ENCODE measurements at regions not wholly inside any gene's neighbourhood (a gene's known extent, or its start where the extent isn't known, plus 50 kb on each side); places are given as distances from the start of the nearest gene placed in this dataset.

DNA sequence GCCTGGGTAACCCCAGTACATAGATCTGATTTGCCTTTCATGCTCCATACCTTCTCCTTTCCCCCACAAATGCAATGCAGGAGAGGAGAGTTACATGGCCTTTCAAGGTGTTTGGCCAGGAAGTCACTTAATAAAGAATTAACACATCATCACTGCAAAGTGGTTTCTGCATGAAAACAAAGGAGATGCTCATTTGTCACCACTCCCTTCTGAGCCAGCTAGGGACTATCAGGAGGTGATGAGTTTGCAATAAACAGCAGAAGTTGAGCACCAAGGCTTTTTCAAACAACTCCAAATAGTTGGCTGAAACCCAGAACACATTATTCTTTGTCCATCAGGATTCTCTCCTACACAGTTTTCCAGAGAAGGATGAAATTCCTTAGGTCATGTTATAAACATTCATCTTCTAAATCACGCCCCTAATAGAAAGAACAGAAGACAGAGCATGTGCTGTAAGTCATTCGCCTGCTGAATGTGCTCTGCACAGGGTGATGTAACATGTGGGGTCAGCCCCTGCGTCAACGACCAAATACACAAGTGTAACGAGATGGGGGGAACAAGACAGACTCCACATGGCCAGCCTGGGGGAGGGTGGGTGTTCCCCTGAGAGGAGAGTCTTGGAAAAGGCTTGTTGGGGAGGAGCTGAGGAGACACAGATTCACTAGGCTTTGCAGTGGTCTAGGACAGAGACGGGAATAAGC is 87.3 kb upstream of the RMDN2 start:
- no peak for DNase-seq (ENCODE audit: low spot score)

- DNase-seq (ENCODE audit: low spot score), result no peak
These were observed 86.4 kb upstream of the RMDN2 start for GRCh38 chr2:37838541-37839167.

DNA sequence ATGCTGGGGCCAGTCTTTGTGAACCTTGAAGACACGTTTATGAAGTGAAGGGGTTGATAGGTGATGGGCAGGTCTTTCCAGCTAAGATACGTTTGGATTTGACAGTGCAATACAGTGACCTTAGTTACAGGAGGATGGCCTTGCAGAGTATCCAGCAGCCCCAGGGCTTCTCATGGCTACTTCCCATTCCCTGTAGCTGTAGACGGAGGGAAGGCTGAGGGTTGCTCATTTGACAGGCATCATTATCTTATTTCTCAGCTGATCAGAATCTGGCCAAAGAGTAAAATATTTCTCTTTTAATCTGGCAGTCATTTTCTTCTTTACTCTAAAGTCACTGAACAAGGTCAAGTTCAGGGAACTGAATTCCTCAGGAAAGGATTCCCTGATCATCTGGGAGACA is 85.1 kb upstream of the RMDN2 start:
- DNase-seq (ENCODE audit: low spot score), result no peak

DNA sequence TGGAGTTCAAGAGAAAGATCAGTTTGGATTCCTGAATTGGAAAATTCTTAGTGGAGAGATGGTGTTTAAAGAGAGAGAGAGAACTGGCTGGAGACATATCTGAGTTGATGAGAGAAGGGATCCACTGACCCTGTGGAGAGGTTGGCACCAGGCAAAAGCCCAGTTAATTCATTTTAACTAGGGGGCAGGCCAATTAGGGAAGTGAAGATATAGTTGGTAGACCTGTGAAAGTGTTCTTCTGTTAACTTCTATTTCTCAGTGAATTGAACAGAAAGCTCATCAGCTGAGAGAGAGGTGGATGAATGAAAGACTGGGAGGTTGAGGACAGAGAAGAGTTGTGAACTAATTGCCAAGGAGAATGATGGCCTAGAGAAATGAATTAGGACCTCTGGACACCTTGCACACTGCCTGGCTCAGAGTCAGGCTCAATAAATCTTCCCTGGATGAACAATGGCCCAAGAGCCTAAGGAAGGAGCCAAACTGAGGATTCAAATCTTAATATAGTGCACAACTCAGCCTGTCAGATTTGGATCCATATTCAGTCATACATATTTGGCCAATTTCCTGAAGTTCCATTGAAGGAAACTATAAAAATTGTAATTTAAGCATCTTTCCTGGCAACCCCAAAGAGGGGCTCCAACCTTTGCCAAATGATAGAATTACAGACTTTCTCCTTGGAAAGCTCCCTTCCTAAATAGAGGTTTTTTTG is 82.2 kb upstream of the RMDN2 start:
- DNase-seq (ENCODE audit: low spot score), result no peak

DNA sequence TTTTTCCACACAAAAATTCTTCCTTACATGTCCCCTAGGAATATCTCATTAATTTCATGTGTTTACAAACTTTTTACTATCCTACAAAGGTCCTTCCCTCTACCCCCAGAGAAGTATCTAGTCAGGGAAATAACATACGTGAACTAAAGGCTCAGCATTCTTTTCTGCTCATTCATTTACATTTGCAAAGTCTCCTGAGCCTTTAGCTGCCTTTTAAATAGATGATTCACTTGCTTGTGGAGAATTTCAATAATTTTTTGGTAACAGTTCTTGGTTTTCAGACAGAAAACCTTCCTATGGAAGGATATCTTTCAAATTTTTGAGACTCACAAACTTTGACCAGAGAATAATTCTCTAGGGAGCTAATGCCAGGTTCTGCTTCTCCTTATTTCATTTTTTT is 81.5 kb upstream of the RMDN2 start:
- no peak for DNase-seq (ENCODE audit: low spot score)

DNA sequence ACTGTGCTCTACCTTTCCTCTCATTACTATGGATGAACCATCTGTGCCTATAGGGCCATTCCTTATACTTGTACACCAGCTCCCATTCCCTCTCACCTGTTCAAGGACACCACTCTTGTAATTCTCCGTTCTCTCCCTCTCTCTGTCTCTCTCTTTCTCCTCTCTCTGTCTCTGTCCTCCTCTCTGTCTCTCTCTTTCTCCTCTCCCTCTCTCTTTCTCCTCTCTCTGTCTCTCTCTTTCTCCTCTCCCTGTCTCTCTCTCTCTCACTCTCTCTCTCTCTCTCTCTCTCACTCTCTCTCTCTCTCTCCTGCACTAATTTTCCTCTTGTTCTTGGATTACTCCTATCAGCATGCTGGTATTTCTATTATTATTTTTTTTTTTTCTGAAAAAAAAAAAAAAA is 78.9 kb upstream of the RMDN2 start:
- DNase-seq (ENCODE audit: low spot score), result no peak

GRCh38 chr2:37847792-37848191 is 77.3 kb upstream of the RMDN2 start:
- no peak for DNase-seq (ENCODE audit: low spot score)

DNA sequence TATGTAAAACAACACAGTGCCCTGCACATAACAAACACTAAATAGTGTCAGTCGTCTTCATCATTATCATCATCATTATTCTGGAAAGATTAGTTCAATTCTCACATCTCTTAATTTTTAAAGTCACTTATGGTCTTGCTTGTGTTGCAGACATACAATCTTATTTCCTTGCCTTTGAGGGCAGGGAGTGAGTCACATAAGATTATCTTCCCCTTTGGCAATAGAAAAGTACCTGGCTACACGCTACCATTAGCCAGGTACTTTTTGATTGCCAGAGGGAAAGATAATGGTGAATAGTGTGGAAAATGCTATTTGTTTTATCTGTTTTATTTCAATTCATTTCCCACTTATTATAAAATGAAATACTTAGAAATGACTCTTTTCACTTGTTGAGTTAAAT is 76.6 kb upstream of the RMDN2 start:
- no peak for DNase-seq (ENCODE audit: low spot score)

DNA sequence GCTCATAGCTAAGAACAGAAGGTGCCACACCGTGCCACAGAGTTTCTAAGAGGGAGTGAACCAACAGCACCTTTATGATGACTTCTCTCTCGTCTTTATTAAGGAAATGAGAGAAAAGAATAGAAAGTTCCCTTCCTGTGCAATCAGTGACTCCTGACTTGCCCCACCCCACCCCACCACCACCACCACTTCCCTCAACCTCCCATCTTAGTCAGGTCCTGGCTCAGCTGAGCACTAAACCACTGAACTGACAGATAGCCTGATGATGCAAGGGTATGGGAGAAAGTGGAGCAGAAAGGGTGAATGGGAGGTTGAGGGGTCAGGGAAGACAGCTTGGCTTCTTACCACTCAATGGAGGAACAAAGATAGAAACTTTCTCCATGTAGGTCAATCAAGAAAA is 75.2 kb upstream of the RMDN2 start:
- DNase-seq (ENCODE audit: low spot score), result no peak

GRCh38 chr2:37851428-37851827 is 73.7 kb upstream of the RMDN2 start:
- no peak for DNase-seq (ENCODE audit: low spot score)

DNA sequence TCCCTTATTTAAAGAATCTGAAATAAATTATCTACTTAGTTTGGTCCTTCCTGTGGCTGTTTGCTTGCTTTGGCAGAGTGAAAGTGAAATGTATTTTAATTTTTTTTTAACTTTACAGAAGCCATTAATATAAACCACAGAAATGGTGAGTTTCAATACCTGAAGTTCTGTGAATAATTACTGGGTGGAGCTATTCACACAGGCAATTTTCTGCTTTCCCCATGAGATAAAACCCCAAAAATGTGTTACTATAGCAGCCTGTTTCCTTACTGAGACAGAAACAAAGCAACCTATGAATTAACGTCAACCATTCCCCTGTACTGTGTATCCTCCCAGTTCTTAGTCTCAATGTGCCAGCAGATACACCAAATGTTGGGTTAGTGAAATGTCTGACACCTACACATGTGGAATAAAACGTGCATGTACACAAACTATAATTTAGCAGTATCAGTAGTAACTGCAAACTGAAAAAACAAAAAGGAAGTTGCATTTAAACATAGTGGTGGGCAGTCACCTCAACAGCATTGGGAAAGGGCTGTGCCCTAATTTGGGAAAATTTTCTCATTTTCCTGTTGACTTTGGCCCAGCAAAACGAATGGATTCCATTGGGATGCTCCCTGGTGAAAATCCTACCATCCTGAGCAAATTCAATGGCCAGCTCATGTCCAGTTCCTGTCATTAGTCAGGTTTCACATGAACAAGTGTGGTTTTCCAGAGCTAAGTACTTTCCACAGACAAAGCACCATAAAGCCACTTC is 73.1 kb upstream of the RMDN2 start:
- DNase-seq (ENCODE audit: low spot score), result no peak

DNA sequence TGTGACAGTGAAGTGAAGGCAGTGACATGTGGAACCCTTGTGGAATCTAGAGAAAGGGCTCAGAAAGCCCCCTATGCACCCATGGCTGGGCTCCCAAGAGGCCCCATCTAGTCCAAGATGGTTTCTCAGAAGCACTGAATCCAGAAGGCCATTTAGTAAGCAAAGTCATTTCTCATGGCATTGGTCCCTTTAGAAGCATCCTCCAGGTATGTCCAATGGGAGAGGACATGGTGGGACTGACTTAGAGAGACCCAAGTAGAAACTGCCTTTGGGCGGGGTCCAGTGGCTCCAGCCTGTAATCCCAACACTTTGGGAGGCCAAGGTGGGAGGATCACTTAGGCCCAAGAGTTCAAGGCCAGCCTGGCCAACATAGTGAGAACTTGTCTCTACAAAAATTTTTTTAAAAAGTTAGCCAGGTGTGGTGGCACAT is 72.5 kb upstream of the RMDN2 start:
- DNase-seq (ENCODE audit: low spot score), result no peak

DNA sequence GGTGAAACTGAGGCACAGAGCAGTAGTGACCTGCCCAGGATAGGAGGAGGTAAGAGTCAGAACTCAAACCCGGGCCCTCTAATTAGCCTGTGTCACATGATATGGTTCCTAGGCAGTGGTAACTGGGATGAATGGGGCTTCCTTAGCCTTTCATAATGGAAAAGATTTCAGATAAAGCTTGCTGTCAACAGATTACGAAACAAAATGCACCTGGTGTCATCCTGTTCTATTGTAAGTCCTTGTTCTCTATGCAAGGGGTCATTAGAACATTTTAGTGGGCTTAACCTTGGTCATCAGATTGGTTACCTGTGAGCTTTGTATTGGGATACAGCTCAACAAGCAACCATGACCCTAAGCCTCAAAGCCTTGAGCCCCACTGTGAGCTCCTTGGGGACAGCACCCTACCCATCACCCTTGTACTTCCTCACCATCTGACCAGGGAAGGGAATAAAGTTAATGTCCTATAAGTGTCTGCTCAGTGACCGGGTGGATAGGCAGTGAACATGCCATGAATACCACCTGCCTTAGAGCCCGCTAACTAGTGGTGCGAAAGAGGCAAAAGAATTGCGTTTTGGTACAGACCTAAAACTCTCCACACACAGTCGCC is 70.3 kb upstream of the RMDN2 start:
- no peak for DNase-seq (ENCODE audit: low spot score)

- peak; percentile 30 for DNase-seq (ENCODE audit: low spot score)
These were observed 69.6 kb upstream of the RMDN2 start for GRCh38 chr2:37855283-37856041.

DNA sequence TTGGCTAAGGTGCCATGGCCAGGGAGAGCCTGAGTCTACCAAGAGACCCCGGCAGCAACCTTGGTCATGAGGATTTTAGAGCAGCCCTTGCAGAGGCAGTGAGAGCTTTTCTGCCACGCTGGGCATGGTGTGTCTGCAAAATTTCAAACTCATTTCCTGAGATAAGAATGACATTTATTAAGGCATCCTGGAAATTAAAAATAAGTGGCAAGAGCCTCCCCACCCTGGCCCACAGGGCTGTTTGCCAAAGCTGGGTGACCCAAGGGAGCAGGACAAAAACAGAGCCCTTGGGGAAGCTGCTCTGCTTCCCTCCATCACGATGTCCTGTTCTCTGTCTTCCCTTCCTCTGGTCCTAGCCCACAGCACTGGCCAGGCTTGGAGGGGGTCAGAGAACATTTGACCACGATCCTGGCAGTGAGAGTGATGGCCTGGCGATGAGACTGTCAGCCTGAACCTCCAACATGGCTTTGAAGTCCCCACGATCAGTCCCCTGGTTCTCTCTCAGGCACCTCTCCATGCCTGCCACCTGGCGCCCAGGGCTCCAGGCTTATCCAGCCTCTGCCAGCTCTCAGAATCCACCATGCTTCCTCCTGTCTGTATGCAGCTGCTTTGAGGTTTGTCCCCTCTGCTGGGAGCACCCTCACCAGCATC is 68.9 kb upstream of the RMDN2 start:
- DNase-seq (ENCODE audit: low spot score), result no peak

DNA sequence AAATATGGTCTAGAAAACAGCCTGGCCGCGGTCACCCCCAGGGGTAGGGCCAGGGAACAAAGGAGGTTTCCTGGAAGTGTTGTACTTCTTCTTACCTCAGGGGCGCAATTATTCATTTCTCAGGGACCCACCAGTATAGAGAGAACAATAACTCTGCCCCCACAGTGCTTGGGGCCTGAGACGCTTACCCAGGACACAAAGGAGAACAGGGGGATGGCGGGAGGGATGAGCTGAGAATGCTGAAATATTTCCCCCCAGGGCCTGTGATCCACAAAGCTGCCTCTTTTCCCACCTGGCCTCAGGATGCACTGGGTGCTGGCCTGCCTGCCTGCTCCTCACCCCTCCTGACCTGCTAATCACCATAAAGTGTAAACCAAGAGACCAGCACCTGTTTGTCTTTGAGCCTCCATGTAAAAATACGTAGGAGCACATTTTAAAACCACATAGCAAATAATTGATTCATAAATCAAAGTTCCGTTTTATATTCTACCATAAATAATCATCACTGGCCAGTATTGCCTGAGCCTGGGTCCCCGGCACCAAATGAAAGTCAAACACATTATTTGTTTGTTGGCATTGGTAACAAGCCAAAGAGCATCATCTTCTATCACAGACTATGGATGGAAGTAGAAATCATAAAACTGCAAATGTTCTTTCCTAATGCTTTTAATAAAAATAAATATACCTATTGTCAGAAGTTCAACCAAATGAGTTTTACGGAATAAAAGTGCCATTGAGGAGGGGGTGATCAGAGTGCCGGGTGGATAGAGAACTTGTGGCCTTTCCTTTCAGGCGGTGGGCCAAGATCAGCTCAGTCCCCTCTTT is 67.3 kb upstream of the RMDN2 start:
- DNase-seq (ENCODE audit: low spot score), result no peak

- DNase-seq (ENCODE audit: low spot score), result no peak
These were observed 66.7 kb upstream of the RMDN2 start for GRCh38 chr2:37858400-37858711.

- no peak for DNase-seq (ENCODE audit: low spot score)
These were observed 66.3 kb upstream of the RMDN2 start for GRCh38 chr2:37858725-37859267.

- no peak for DNase-seq (ENCODE audit: low spot score)
These were observed 62.5 kb upstream of the RMDN2 start for GRCh38 chr2:37862620-37863019.

- DNase-seq (ENCODE audit: low spot score), result no peak
These were observed 60.9 kb upstream of the RMDN2 start for GRCh38 chr2:37864217-37864616.
